Gastroesophageal sphincter (tissue), 3 donors: ENCODE measurements at regions not wholly inside any gene's neighbourhood (a gene's known extent, or its start where the extent isn't known, plus 50 kb on each side); places are given as distances from the start of the nearest gene placed in this dataset.

Experiments
- CTCF ChIP-seq, 4 experiments: fragments of 200-600 bp in 2 of 4; fragments of 450-650 bp in 2 of 4; sonication (generic) in 1 of 4; IDR thresholded peaks; one replicate each; pipeline ENCODE4 v1.5.1; 2017 to 2019; ENCODE audit warnings: antibody characterized with exemption in 4 of 4, mild to moderate bottlenecking in 2 of 4, moderate library complexity in 2 of 4
- EP300 ChIP-seq: sonication (generic); formaldehyde crosslinking; IDR thresholded peaks from one replicate; pipeline ENCODE4 v1.6.1; 2017; ENCODE audit warnings: antibody characterized with exemption, mild to moderate bottlenecking
- POLR2A ChIP-seq, 2 donors: fragments of 450-650 bp; IDR thresholded peaks; one replicate each; pipeline ENCODE4 v1.6.1; 2017; ENCODE audit warnings: antibody characterized with exemption in 2 of 2, mild to moderate bottlenecking in 2 of 2, moderate library complexity in 1 of 2
- POLR2AphosphoS5 ChIP-seq: sonication (generic); formaldehyde crosslinking; IDR thresholded peaks from one replicate; pipeline ENCODE4 v1.6.1; 2017; ENCODE audit warnings: antibody characterized with exemption

GRCh38 chr6:150503041-150503440 lies 96.6 kb upstream of the PLEKHG1 start:
- TF ChIP-seq CTCF (IDR thresholded peaks at IDR 0.05) (no peak), EP300 (no peak), POLR2A (IDR thresholded peaks at IDR 0.05) (no peak), POLR2AphosphoS5 (no peak)
